Activated CD4-positive, alpha-beta T cell treated with anti-CD3 and anti-CD28 coated beads, Interleukin-2, amount 50 U/mL, for 16 hours (primary cell): ENCODE measurements at regions not wholly inside any gene's neighbourhood (a gene's known extent, or its start where the extent isn't known, plus 50 kb on each side); places are given as distances from the start of the nearest gene placed in this dataset.

Experiments used
- DNase-seq: peaks from one replicate; pipeline ENCODE4 v3.0.0-alpha.2; 2020

GRCh38 chr1:42096554-42096953 is 56.7 kb upstream of the GUCA2B start:
- DNase-seq: no peak

GRCh38 chr1:42089246-42089645 is 64.0 kb upstream of the GUCA2B start:
- DNase-seq: no peak

- no peak for DNase-seq
Measured at GRCh38 chr1:42086146-42086545, 67.1 kb upstream of the GUCA2B start.

- no peak for DNase-seq
Measured at GRCh38 chr1:42085596-42085995, 67.6 kb upstream of the GUCA2B start.

GRCh38 chr1:42081475-42081874 is 71.7 kb upstream of the GUCA2B start:
- no peak for DNase-seq

- DNase-seq: no peak
Measured at GRCh38 chr1:42075179-42075578, 78.0 kb upstream of the GUCA2B start.

GRCh38 chr1:42070996-42071395 is 82.2 kb upstream of the GUCA2B start:
- no peak for DNase-seq

- DNase-seq: no peak
Measured at GRCh38 chr1:42057800-42058199, 95.4 kb upstream of the GUCA2B start.

GRCh38 chr1:42056460-42056859 is 96.8 kb upstream of the GUCA2B start:
- no peak for DNase-seq

GRCh38 chr1:42055061-42055460 is 98.1 kb upstream of the GUCA2B start:
- DNase-seq: no peak

- DNase-seq: no peak
Measured at GRCh38 chr1:42052072-42052699, 101.0 kb upstream of the GUCA2B start.

GRCh38 chr1:42047508-42047880 is 105.7 kb upstream of the GUCA2B start:
- DNase-seq: no peak

- no peak for DNase-seq
Measured at GRCh38 chr1:42046761-42047507, 106.3 kb upstream of the GUCA2B start.

- DNase-seq: no peak
Measured at GRCh38 chr1:42044346-42044745, 108.9 kb upstream of the GUCA2B start.

GRCh38 chr1:42043811-42044210 is 109.4 kb upstream of the GUCA2B start:
- no peak for DNase-seq

GRCh38 chr1:42043182-42043581 is 110.0 kb upstream of the GUCA2B start:
- DNase-seq: no peak

- no peak for DNase-seq
Measured at GRCh38 chr1:42041031-42041430, 112.2 kb upstream of the GUCA2B start.

GRCh38 chr1:42040159-42040558 is 113.1 kb upstream of the GUCA2B start:
- DNase-seq: no peak

GRCh38 chr1:42038261-42038660 is 114.9 kb upstream of the GUCA2B start:
- no peak for DNase-seq

- DNase-seq: no peak
Measured at GRCh38 chr1:42037586-42037985, 115.6 kb upstream of the GUCA2B start.

GRCh38 chr1:42037161-42037560 is 116.0 kb upstream of the GUCA2B start:
- DNase-seq: no peak

GRCh38 chr1:42035830-42036604 is 117.2 kb upstream of the GUCA2B start:
- peak; percentile 97 for DNase-seq

GRCh38 chr1:42035205-42035829 is 116.6 kb upstream of the HIVEP3 start:
- DNase-seq: no peak

GRCh38 chr1:42034426-42034825 is 115.7 kb upstream of the HIVEP3 start:
- no peak for DNase-seq
